GM13977 (cell line): ENCODE measurements at regions not wholly inside any gene's neighbourhood (a gene's known extent, or its start where the extent isn't known, plus 50 kb on each side); places are given as distances from the start of the nearest gene placed in this dataset.

ENCODE experiments used
- DNase-seq: peaks from one replicate; pipeline ENCODE4 v3.0.0; 2012; ENCODE audit warnings: low spot score
- CTCF ChIP-seq: IDR thresholded peaks from 2 replicates; pipeline ENCODE4 v1.5.1; 2012; ENCODE audit warnings: mild to moderate bottlenecking, control low read depth; ENCODE audit not compliant: insufficient read depth; ENCODE audit errors: extremely low read depth, missing control alignments
- in situ Hi-C: fragments of 300-500 bp; cut with MboI; formaldehyde crosslinking; loops from one replicate; pipeline ENCODE4 v1.12.0; 2022; ENCODE audit warnings: low sequenced_read_pairs, low pct_unique_long_range_greater_than_20kb, mixed read lengths, inconsistent platforms; ENCODE audit not compliant: unreplicated experiment

DNA sequence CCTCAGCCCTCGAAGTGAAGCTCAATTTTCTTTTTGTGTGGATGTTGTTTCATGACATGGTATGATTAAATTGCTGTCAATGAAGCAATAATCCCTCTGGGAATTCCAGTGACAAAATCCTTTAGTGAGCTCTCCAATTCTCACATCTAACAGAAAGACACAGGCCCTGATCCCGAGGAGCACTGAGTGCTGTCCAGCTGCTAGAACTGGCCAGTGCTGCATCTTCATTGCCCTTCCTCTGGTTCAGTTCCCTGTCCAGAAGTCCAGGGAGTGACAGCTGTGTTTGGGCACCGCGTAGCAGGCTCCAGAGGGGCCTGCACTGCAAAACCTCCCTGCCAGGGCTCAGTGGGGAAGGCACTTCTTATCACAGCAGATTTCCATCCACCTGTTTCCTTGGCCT, 516.8 kb upstream of the ATP11B start:
- no peak for DNase-seq
- TF ChIP-seq CTCF: no peak
- in situ Hi-C loops: no loop called here

GRCh38 chr3:182284793-182285192, 508.5 kb upstream of the ATP11B start:
- TF ChIP-seq CTCF: no peak
- DNase-seq: no peak
- in situ Hi-C loops: no loop called here

- in situ Hi-C loops: no loop called here
- no peak for TF ChIP-seq CTCF
- DNase-seq: no peak
Observed at GRCh38 chr3:182292591-182292990, 500.7 kb upstream of the ATP11B start.

GRCh38 chr3:182294256-182294655, 499.0 kb upstream of the ATP11B start:
- in situ Hi-C loops: no loop called here
- no peak for TF ChIP-seq CTCF
- DNase-seq: no peak

GRCh38 chr3:182294696-182295095, 498.6 kb upstream of the ATP11B start:
- in situ Hi-C loops: no loop called here
- DNase-seq: no peak
- TF ChIP-seq CTCF: no peak

DNA sequence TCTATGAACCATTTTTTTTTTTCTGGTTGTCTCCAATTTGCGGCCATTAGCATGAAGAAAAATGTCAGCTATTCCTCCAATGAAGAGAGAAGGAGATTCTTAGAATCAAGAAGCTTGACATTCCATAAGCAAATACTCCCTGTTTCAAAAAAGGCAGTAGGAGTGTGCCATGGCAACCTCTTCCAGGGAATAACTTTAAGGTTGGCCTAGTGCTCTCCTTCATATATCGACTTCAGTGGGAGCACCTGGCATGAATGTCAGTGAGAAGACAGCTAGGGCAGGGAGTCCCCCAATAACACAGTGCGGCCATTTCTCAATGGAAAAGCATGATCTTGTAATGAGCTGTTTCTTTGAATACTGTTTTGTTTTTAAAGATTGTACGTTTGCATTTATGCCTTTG, 493.0 kb upstream of the ATP11B start:
- DNase-seq: no peak
- in situ Hi-C loops: no loop called here
- TF ChIP-seq CTCF: no peak

GRCh38 chr3:182303169-182303568, 490.1 kb upstream of the ATP11B start:
- no peak for TF ChIP-seq CTCF
- in situ Hi-C loops: no loop called here
- no peak for DNase-seq
